Thyroid gland (tissue), 4 donors: ENCODE measurements at regions not wholly inside any gene's neighbourhood (a gene's known extent, or its start where the extent isn't known, plus 50 kb on each side); places are given as distances from the start of the nearest gene placed in this dataset.

Experiments
- DNase-seq, 2 donors: peaks; one replicate each; pipeline ENCODE4 v3.0.0-alpha.2; 2019
- H3K27ac ChIP-seq, 3 donors: fragments of 200-600 bp; sonication (generic); 1 replicate in 2 of 3; 2 replicates in 1 of 3; pipeline ENCODE4 v1.5.1; 2016 to 2019; ENCODE audit warnings: mild to moderate bottlenecking in 1 of 3, moderate library complexity in 1 of 3
- H3K27me3 ChIP-seq: fragments of 200-600 bp; sonication (generic); one replicate; pipeline ENCODE4 v1.5.1; 2019
- H3K36me3 ChIP-seq, 2 donors: fragments of 200-600 bp; sonication (generic); one replicate each; pipeline ENCODE4 v1.5.1; 2016 to 2019
- H3K4me1 ChIP-seq, 2 donors: fragments of 200-600 bp; sonication (generic); one replicate each; pipeline ENCODE4 v1.5.1; 2017 to 2019
- H3K4me3 ChIP-seq, 3 donors: fragments of 200-600 bp; sonication (generic); replicated peaks in 1 of 3; 1 replicate in 2 of 3; 2 replicates in 1 of 3; pipeline ENCODE4 v1.5.1; 2016; ENCODE audit warnings: mild to moderate bottlenecking in 1 of 3
- H3K9me3 ChIP-seq: fragments of 200-600 bp; sonication (generic); one replicate; pipeline ENCODE4 v1.5.1; 2017
- CTCF ChIP-seq, 6 experiments: fragments of 200-600 bp in 3 of 6; fragments of 450-650 bp in 3 of 6; sonication (generic) in 3 of 6; IDR thresholded peaks; one replicate each; pipeline ENCODE4 v1.5.1; 2016 to 2019; ENCODE audit warnings: antibody characterized with exemption in 6 of 6, mild to moderate bottlenecking in 2 of 6, inconsistent platforms in 1 of 6, moderate library complexity in 1 of 6
- POLR2A ChIP-seq, 2 donors: fragments of 450-650 bp; IDR thresholded peaks; one replicate each; pipeline ENCODE4 v1.6.1; 2017; ENCODE audit warnings: antibody characterized with exemption in 2 of 2, mild to moderate bottlenecking in 2 of 2, moderate library complexity in 1 of 2
- WGBS, 2 donors: methylation state at CpG; one replicate each; pipeline ENCODE4 v1.1.5; 2017; 5-methylcytosine and 5-hydroxymethylcytosine counted together
- intact Hi-C: fragments of 100-400 bp; cut with DNase I; formaldehyde crosslinking; loops from one replicate; pipeline ENCODE4 v1.15.1; 2023

- 71 to 74% methylated on average over 6 of the region's 6 CpGs for WGBS, 2 donors
- intact Hi-C loops: no loop called here
- Histone ChIP-seq H3K27ac (no peak overlapping the region), H3K4me3 (no peak overlapping the region), H3K4me1 (no peaks in the 10 kb centered on the region), H3K27me3 (no peaks in the 10 kb centered on the region), H3K36me3 (no peaks in the 10 kb centered on the region), H3K9me3 (no peaks in the 10 kb centered on the region)
- TF ChIP-seq CTCF (IDR thresholded peaks at IDR 0.05) (no peak), POLR2A (IDR thresholded peaks at IDR 0.05) (no peak)
- DNase-seq: no peak
Measured at GRCh38 chr3:66808891-66809594, 189.1 kb upstream of the KBTBD8 start.

DNA sequence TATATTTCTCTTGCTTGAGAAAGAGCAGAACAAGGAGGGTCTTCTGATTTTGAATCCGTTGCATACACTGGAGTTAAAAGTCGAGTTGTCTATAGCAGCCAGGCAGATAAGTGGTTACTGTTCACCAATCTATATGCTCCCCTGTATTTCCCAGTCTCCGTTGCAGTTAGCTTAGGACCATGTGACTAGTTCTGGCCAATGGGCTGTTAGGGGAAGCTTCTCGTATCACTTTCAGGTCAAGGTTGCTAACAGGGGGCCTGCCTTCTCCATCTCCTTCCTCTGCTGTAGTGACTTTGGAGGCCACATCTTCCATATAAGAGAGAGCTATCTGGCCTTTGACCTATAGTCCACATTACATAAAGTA, 188.5 kb upstream of the KBTBD8 start:
- intact Hi-C loops: no loop called here

DNA sequence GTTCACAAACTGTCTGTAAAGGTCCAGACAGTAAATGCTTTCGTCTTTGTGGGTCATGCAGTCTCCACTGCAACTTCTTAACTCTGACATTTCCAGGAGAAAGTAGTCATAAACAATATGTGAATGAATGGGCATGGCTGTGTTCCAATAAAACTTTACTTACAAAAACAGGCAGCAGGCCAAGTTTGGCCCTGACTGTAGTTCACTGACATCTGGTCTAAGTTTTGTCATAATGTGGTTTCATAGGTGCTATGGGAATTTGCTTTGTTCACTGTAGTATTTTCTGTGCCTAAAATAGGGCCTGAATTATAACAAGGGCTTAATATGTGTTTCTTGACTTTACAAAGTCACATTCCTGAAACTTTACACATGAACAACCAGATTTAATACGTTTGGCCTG, 186.0 kb upstream of the KBTBD8 start:
- intact Hi-C loops: loop anchor here (10.0 kb wide), 1 partner anchor 557 kb away; no protein-coding TSS in a partner anchor
- WGBS, 2 donors: 69 to 74% methylated on average over 2 of the region's 2 CpGs

More for the DNA sequence above, 188.5 kb upstream of the KBTBD8 start:
- no peak for DNase-seq
- TF ChIP-seq POLR2A (IDR thresholded peaks at IDR 0.05) (no peak), CTCF (IDR thresholded peaks at IDR 0.05) (no peak)
- Histone ChIP-seq H3K4me1 (no peaks in the 10 kb centered on the region), H3K36me3 (no peaks in the 10 kb centered on the region), H3K4me3 (no peak overlapping the region), H3K9me3 (no peaks in the 10 kb centered on the region), H3K27ac (no peak overlapping the region), H3K27me3 (no peaks in the 10 kb centered on the region)
- 65 to 82% methylated on average over 4 of the region's 4 CpGs for WGBS, 2 donors

GRCh38 chr3:66812741-66813140, 185.4 kb upstream of the KBTBD8 start:
- intact Hi-C loops: loop anchor here (10.0 kb wide), 1 partner anchor 558 kb away; no protein-coding TSS in a partner anchor
- no peaks in the 10 kb centered on the region for H3K36me3 ChIP-seq
- H3K9me3 ChIP-seq: no peaks in the 10 kb centered on the region
- H3K27me3 ChIP-seq: no peaks in the 10 kb centered on the region
- no peak for DNase-seq
- H3K27ac ChIP-seq: no peak overlapping the region
- no peak overlapping the region for H3K4me3 ChIP-seq
- H3K4me1 ChIP-seq: no peaks in the 10 kb centered on the region
- TF ChIP-seq CTCF (IDR thresholded peaks at IDR 0.05) (no peak), POLR2A (IDR thresholded peaks at IDR 0.05) (no peak)
- WGBS, 2 donors: 100% methylated on average over 1 of the region's 1 CpG

More for the DNA sequence above, 186.0 kb upstream of the KBTBD8 start:
- Histone ChIP-seq H3K27ac (no peak overlapping the region), H3K27me3 (no peaks in the 10 kb centered on the region), H3K4me3 (no peak overlapping the region), H3K36me3 (no peaks in the 10 kb centered on the region), H3K9me3 (no peaks in the 10 kb centered on the region), H3K4me1 (no peaks in the 10 kb centered on the region)
- DNase-seq: no peak
- TF ChIP-seq CTCF (IDR thresholded peaks at IDR 0.05): no peak
- TF ChIP-seq POLR2A (IDR thresholded peaks at IDR 0.05): no peak

GRCh38 chr3:66816090-66816761, 181.9 kb upstream of the KBTBD8 start:
- intact Hi-C loops: loop anchor here (5.0 to 10.0 kb wide), 2 partner anchors 409 to 561 kb away; no protein-coding TSS in a partner anchor
- Histone ChIP-seq H3K4me3 (no peak overlapping the region), H3K4me1 (no peaks in the 10 kb centered on the region), H3K36me3 (no peaks in the 10 kb centered on the region), H3K27ac (no peak overlapping the region), H3K27me3 (no peaks in the 10 kb centered on the region), H3K9me3 (no peaks in the 10 kb centered on the region)
- DNase-seq: peak in 1 of 2 donors; percentile 3
- TF ChIP-seq POLR2A (IDR thresholded peaks at IDR 0.05) (no peak), CTCF (IDR thresholded peaks at IDR 0.05) (peak in 5 of 6 experiments; percentile 46 to 69 (median 63))
- 17 to 19% methylated on average over 4 of the region's 4 CpGs for WGBS, 2 donors
